K562 (cell line): ENCODE measurements at regions not wholly inside any gene's neighbourhood (a gene's known extent, or its start where the extent isn't known, plus 50 kb on each side); places are given as distances from the start of the nearest gene placed in this dataset.

Experiments
- ATAC-seq: fragments of 200-7000 bp; cut with Tn5 transposase; 3 replicates; pipeline ENCODE4 v1.9.1; 2020; ENCODE audit warnings: moderate library complexity
- BruUV-seq: library from RNA; stranded (reverse); fragments of 400-500 nt; replicated peaks from 2 replicates; lab custom pipeline; 2021; lab: Mats Ljungman, UMichigan
- CTCF ChIA-PET: fragments of 300-600 bp; formaldehyde crosslinking; extraction: SDS; loops from one replicate; lab custom pipeline; 2021; ENCODE audit warnings: low intra/inter-chr PET ratio; lab: Yijun Ruan, JAX
- POLR2A ChIA-PET: fragments of 300-600, 350-650 bp; sonication (Branson Sonifier 250); formaldehyde crosslinking; extraction: SDS; loops from one replicate; lab custom pipeline; 2021; ENCODE audit warnings: antibody characterized with exemption, inconsistent platforms; lab: Yijun Ruan, JAX
- DNase-seq, 4 experiments: peaks; one replicate each; pipeline versions ENCODE4 v3.0.0 to v3.0.0-alpha.2; 2011 to 2018; ENCODE audit warnings: low spot score in 3 of 4, mixed read lengths in 3 of 4; ENCODE audit errors: extremely low read depth in 1 of 4
- FAIRE-seq: peaks from 2 replicates; lab custom pipeline; 2011; peaks lifted over from hg19 to GRCh38; lab: Jason Lieb, UNC
- H2AFZ ChIP-seq: 2 replicates; pipeline ENCODE4 v1.6.0; 2011; ENCODE audit warnings: low read depth, low read length, control low read depth, inconsistent platforms
- H3K27ac ChIP-seq: fragments of 200-600 bp; 3 replicates; pipeline ENCODE4 v1.8.0; 2011; ENCODE audit warnings: low read depth, mild to moderate bottlenecking, control low read depth, inconsistent platforms, low read length, moderate library complexity, mixed read lengths; ENCODE audit errors: extremely low read depth
- H3K27me3 ChIP-seq, 2 experiments: fragments of 300-600 bp in 1 of 2; 2 replicates in 1 of 2; 3 replicates in 1 of 2; pipeline versions ENCODE4 v1.6.0 to v1.8.0; 2011; ENCODE audit warnings: inconsistent platforms in 2 of 2, low read length in 2 of 2, mild to moderate bottlenecking in 1 of 2, mixed read lengths in 1 of 2, moderate library complexity in 1 of 2; ENCODE audit not compliant: control insufficient read depth in 2 of 2, insufficient read depth in 2 of 2
- H3K36me3 ChIP-seq: fragments of 300-600 bp; 3 replicates; pipeline ENCODE4 v1.8.0; 2011; ENCODE audit warnings: mild to moderate bottlenecking, low read length, inconsistent platforms; ENCODE audit not compliant: control insufficient read depth, insufficient read depth
- H3K4me1 ChIP-seq, 2 experiments: fragments of 200-600 bp in 1 of 2; replicated peaks in 1 of 2; 2 replicates in 1 of 2; 3 replicates in 1 of 2; pipeline versions ENCODE4 v1.5.1 to v1.8.0; 2011; ENCODE audit warnings: inconsistent platforms in 2 of 2, low read length in 2 of 2, mild to moderate bottlenecking in 1 of 2, mixed read lengths in 1 of 2, moderate library complexity in 1 of 2; ENCODE audit not compliant: control insufficient read depth in 2 of 2, insufficient read depth in 2 of 2
- H3K4me2 ChIP-seq: 2 replicates; pipeline ENCODE4 v1.6.1; 2011; ENCODE audit warnings: low read length, control low read depth, inconsistent platforms, mixed read lengths; ENCODE audit not compliant: insufficient read depth
- H3K4me3 ChIP-seq: fragments of 200-600 bp; sonication (generic), shearing (Covaris generic); 2 replicates; pipeline ENCODE4 v1.5.1; 2016; ENCODE audit warnings: control low read depth, inconsistent platforms
- H3K79me2 ChIP-seq: fragments of 200-600 bp; 3 replicates; pipeline ENCODE4 v1.8.0; 2011; ENCODE audit warnings: low read length, inconsistent platforms; ENCODE audit not compliant: control insufficient read depth, insufficient read depth
- H3K9ac ChIP-seq, 2 experiments: 2 replicates each; pipeline versions ENCODE4 v1.6.0 to v1.6.1; 2011; ENCODE audit warnings: low read depth in 2 of 2, low read length in 2 of 2, control low read depth in 1 of 2, inconsistent platforms in 1 of 2, mild to moderate bottlenecking in 1 of 2, mixed read lengths in 1 of 2; ENCODE audit not compliant: insufficient read depth in 1 of 2
- H3K9me1 ChIP-seq: one replicate; pipeline ENCODE4 v1.6.0; 2011; ENCODE audit warnings: inconsistent platforms, mild to moderate bottlenecking, low read length, moderate library complexity; ENCODE audit not compliant: control insufficient read depth, insufficient read depth
- H3K9me3 ChIP-seq: replicated peaks from 2 replicates; pipeline ENCODE4 v1.5.1; 2011; ENCODE audit warnings: low read depth, low read length, inconsistent platforms; ENCODE audit not compliant: control insufficient read depth, insufficient read depth
- H4K20me1 ChIP-seq: replicated peaks from 2 replicates; pipeline ENCODE4 v1.6.1; 2011; ENCODE audit warnings: low read length, inconsistent platforms, mixed read lengths; ENCODE audit not compliant: control insufficient read depth, insufficient read depth
- DIDO1 ChIP-seq: fragments of 450-650 bp; IDR thresholded peaks from 2 replicates; pipeline ENCODE4 v1.6.1; 2016; ENCODE audit warnings: low read depth, missing biosample characterization, missing genetic modification characterization
- ELF2 ChIP-seq: fragments of 250-450 bp; sonication (Bioruptor Pico); IDR thresholded peaks from 2 replicates; pipeline ENCODE4 v1.5.0; 2021; ENCODE audit warnings: mild to moderate bottlenecking
- ETV5 ChIP-seq: sonication (generic); formaldehyde crosslinking; IDR thresholded peaks from 2 replicates; pipeline ENCODE4 v1.4.0; 2020; ENCODE audit warnings: low read depth, mild to moderate bottlenecking, missing genetic modification reagents
- FIP1L1 ChIP-seq: fragments of 200-400 bp; formaldehyde crosslinking; IDR thresholded peaks from 2 replicates; pipeline ENCODE4 v1.6.1; 2018; ENCODE audit warnings: mild to moderate bottlenecking, low read depth, low read length; ENCODE audit not compliant: poor library complexity, severe bottlenecking
- GABPA ChIP-seq: fragments of 200-800 bp; sonication (Bioruptor generic); conservative IDR thresholded peaks from 2 replicates; pipeline ENCODE4 v1.6.1; 2016; ENCODE audit warnings: low read depth, missing genetic modification characterization, missing compliant biosample characterization
- HDAC8 ChIP-seq: fragments of 450-650 bp; IDR thresholded peaks from 2 replicates; pipeline ENCODE4 v1.6.1; 2016; ENCODE audit warnings: mild to moderate bottlenecking, missing genetic modification characterization, moderate library complexity, missing compliant biosample characterization
- HNRNPUL1 ChIP-seq: fragments of 200-400 bp; formaldehyde crosslinking; IDR thresholded peaks from 2 replicates; pipeline ENCODE4 v1.6.1; 2017; ENCODE audit warnings: low read length
- MIER1 ChIP-seq: fragments of 450-650 bp; IDR thresholded peaks from 2 replicates; pipeline ENCODE4 v1.6.1; 2016; ENCODE audit warnings: antibody characterized with exemption, mild to moderate bottlenecking, low read depth
- NEUROD1 ChIP-seq: fragments of 150-350 bp; IDR thresholded peaks from 2 replicates; pipeline ENCODE4 v1.6.1; 2014; ENCODE audit warnings: borderline replicate concordance, low read length, low read depth; ENCODE audit not compliant: partially characterized antibody
- PURB ChIP-seq: sonication (generic); formaldehyde crosslinking; IDR thresholded peaks from 2 replicates; pipeline ENCODE4 v1.9.0; 2021; ENCODE audit warnings: low read depth, mild to moderate bottlenecking, missing genetic modification reagents
- RUNX1 ChIP-seq: sonication (generic); IDR thresholded peaks from 2 replicates; pipeline ENCODE4 v1.6.1; 2016; ENCODE audit warnings: antibody characterized with exemption, low read depth
- SMARCB1 ChIP-seq: IDR thresholded peaks from 2 replicates; pipeline ENCODE4 v1.6.1; 2011; ENCODE audit warnings: improper control_type of control experiment, low read depth; ENCODE audit not compliant: insufficient read length
- ZKSCAN1 ChIP-seq: fragments of 150-350 bp; IDR thresholded peaks from 2 replicates; pipeline ENCODE4 v1.6.1; 2016; ENCODE audit warnings: low read depth, low read length
- ZNF785 ChIP-seq: fragments of 250-450 bp; sonication (Bioruptor Pico); IDR thresholded peaks from 2 replicates; pipeline ENCODE4 v1.4.0; 2020; ENCODE audit warnings: mild to moderate bottlenecking
- WGBS: fragments of 100-300 bp; shearing (Covaris generic); methylation state at CpG from one replicate; pipeline ENCODE4 v1.1.6; 2016; ENCODE audit warnings: low coverage, mixed read lengths; ENCODE audit not compliant: insufficient coverage; ENCODE audit errors: missing lambda C conversion rate; 5-methylcytosine and 5-hydroxymethylcytosine counted together
- in situ Hi-C: fragments of 300-500 bp; cut with MboI; formaldehyde crosslinking; loops from 4 replicates; pipeline ENCODE4 v1.15.0; 2018; ENCODE audit warnings: inconsistent platforms, mixed read lengths
- intact Hi-C: fragments of 100-400 bp; cut with micrococcal nuclease; formaldehyde crosslinking; loops from 2 replicates; pipeline ENCODE4 v1.14.2; 2022
- TF ChIP-seq, protein P1 (sequence below): fragments of 250-450 bp; sonication (Bioruptor Pico); IDR thresholded peaks from 2 replicates; pipeline ENCODE4 v1.6.1; 2021; ENCODE audit warnings: mild to moderate bottlenecking
- TF ChIP-seq, protein P2 (sequence below): fragments of 450-650 bp; formaldehyde crosslinking; IDR thresholded peaks from 2 replicates; pipeline ENCODE4 v1.4.0; 2022; ENCODE audit warnings: missing genetic modification characterization
- TF ChIP-seq, protein P3 (sequence below): sonication (generic); formaldehyde crosslinking; IDR thresholded peaks from 2 replicates; pipeline ENCODE4 v1.9.0; 2022; ENCODE audit warnings: mild to moderate bottlenecking, missing genetic modification reagents

DNA sequence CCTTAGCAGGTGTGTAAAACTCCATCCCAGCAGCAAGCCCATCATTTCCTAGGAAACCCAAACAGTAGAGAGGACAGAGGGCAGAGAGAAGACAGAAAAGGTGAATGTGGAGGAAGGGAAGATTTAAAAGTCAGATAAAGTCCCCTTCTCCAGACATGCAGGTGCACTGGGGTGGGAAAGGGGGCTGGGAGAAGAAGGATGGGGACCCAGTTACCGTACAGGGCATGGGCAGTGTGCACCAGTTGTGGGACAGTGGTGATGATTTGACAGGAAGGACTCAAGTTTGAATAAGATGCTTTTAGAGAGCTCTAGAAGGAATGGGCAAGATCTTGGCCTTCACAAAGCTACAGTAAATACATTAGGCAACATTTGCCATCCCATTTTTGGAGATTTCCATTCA, 110.7 kb upstream of the PLXNA4 start:
- no peak for FAIRE-seq

More for the DNA sequence above, 110.7 kb upstream of the PLXNA4 start:
- no peak overlapping the region for H3K4me3 ChIP-seq
- H3K9ac ChIP-seq, result no peak overlapping the region
- ChIA-PET CTCF (no interaction called here), POLR2A (no interaction called here)
- TF ChIP-seq, protein P1, sequence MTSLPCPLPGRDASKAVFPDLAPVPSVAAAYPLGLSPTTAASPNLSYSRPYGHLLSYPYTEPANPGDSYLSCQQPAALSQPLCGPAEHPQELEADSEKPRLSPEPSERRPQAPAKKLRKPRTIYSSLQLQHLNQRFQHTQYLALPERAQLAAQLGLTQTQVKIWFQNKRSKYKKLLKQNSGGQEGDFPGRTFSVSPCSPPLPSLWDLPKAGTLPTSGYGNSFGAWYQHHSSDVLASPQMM (CRISPR knock-in tag), result no peak
- TF ChIP-seq ZNF785 (CRISPR knock-in tag) (no peak), HDAC8 (tag) (no peak), PURB (no peak), RUNX1 (no peak), ZKSCAN1 (no peak), HNRNPUL1 (no peak), SMARCB1 (no peak), ETV5 (no peak), NEUROD1 (no peak), MIER1 (no peak), DIDO1 (tag) (no peak), GABPA (tag) (no peak), FIP1L1 (no peak), ELF2 (no peak)
- TF ChIP-seq, protein P2, sequence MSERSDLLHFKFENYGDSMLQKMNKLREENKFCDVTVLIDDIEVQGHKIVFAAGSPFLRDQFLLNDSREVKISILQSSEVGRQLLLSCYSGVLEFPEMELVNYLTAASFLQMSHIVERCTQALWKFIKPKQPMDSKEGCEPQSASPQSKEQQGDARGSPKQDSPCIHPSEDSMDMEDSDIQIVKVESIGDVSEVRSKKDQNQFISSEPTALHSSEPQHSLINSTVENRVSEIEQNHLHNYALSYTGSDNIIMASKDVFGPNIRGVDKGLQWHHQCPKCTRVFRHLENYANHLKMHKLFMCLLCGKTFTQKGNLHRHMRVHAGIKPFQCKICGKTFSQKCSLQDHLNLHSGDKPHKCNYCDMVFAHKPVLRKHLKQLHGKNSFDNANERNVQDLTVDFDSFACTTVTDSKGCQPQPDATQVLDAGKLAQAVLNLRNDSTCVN (CRISPR knock-in tag), result no peak
- TF ChIP-seq, protein P3, sequence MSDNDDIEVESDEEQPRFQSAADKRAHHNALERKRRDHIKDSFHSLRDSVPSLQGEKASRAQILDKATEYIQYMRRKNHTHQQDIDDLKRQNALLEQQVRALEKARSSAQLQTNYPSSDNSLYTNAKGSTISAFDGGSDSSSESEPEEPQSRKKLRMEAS (CRISPR knock-in tag), result no peak
- H3K79me2 ChIP-seq, result no peaks in the 10 kb centered on the region
- WGBS, result 0% methylated on average over 1 of the region's 1 CpG
- no peaks in the 10 kb centered on the region for H3K9me1 ChIP-seq
- peaks cover 30 to 61% of the 10 kb centered on the region in 2 experiments; a peak in 4 of 5 replicates for H3K27me3 ChIP-seq
- no peak overlapping the region for H3K27ac ChIP-seq
- no peaks in the 10 kb centered on the region for H3K36me3 ChIP-seq
- H2AFZ ChIP-seq, result no peak overlapping the region
- no peak for ATAC-seq
- H4K20me1 ChIP-seq, result no peaks in the 10 kb centered on the region
- no TSS peak for BruUV-seq
- no peak for DNase-seq
- in situ Hi-C loops, result no loop called here
- intact Hi-C loops, result no loop called here
- H3K9me3 ChIP-seq, result no peaks in the 10 kb centered on the region
- no peak overlapping the region for H3K4me2 ChIP-seq
- no peaks in the 10 kb centered on the region for H3K4me1 ChIP-seq
